Panc1 (cell line): ENCODE measurements at regions not wholly inside any gene's neighbourhood (a gene's known extent, or its start where the extent isn't known, plus 50 kb on each side); places are given as distances from the start of the nearest gene placed in this dataset.

Experiments used
- ATAC-seq: fragments of 200-7000 bp; cut with Tn5 transposase; 2 replicates; pipeline ENCODE4 v1.9.1; 2020; ENCODE audit warnings: mild to moderate bottlenecking, moderate library complexity
- BruUV-seq: library from RNA; stranded (reverse); fragments of 400-500 nt; replicated peaks from 2 replicates; lab custom pipeline; 2021; lab: Mats Ljungman, UMichigan
- CTCF ChIA-PET: fragments of 300-600 bp; sonication (Branson Sonifier 250); formaldehyde crosslinking; loops from one replicate; lab custom pipeline; 2022; ENCODE audit warnings: antibody characterized with exemption; lab: Charles Lee
- POLR2A ChIA-PET: fragments of 300-600 bp; sonication (Branson Sonifier 250); formaldehyde crosslinking; loops from one replicate; lab custom pipeline; 2022; ENCODE audit warnings: antibody characterized with exemption; lab: Charles Lee
- DNase-seq: peaks from one replicate; pipeline ENCODE4 v3.0.0-alpha.2; 2010; ENCODE audit warnings: low read depth, low spot score
- H3K27ac ChIP-seq: 2 replicates; pipeline ENCODE4 v1.5.1; 2011; ENCODE audit warnings: mild to moderate bottlenecking, low read length, inconsistent platforms
- H3K27me3 ChIP-seq: fragments of 200-500 bp; sonication (Bioruptor generic); 2 replicates; pipeline ENCODE4 v1.6.0; 2014; ENCODE audit warnings: low read length, inconsistent platforms; ENCODE audit not compliant: control insufficient read depth, insufficient read depth
- H3K36me3 ChIP-seq: fragments of 200-500 bp; sonication (Bioruptor generic); 2 replicates; pipeline ENCODE4 v1.5.1; 2014; ENCODE audit warnings: inconsistent platforms, mild to moderate bottlenecking, low read length, moderate library complexity; ENCODE audit not compliant: control insufficient read depth, insufficient read depth
- H3K4me1 ChIP-seq: 2 replicates; pipeline ENCODE4 v1.5.1; 2011; ENCODE audit warnings: inconsistent platforms, mild to moderate bottlenecking, low read length, moderate library complexity; ENCODE audit not compliant: control insufficient read depth, insufficient read depth
- H3K4me3 ChIP-seq, 2 experiments: 2 replicates each; pipeline ENCODE4 v1.5.1; 2011 to 2012; ENCODE audit warnings: low read depth in 2 of 2, low read length in 2 of 2, mild to moderate bottlenecking in 2 of 2, inconsistent platforms in 1 of 2, moderate library complexity in 1 of 2
- H3K9me3 ChIP-seq: fragments of 200-500 bp; sonication (Bioruptor generic); 2 replicates; pipeline ENCODE4 v1.5.1; 2014; ENCODE audit warnings: low read depth, mild to moderate bottlenecking, inconsistent platforms, low read length, moderate library complexity; ENCODE audit not compliant: control insufficient read depth, insufficient read depth
- CTCF ChIP-seq: fragments of 450-650 bp; IDR thresholded peaks from 2 replicates; pipeline ENCODE4 v1.5.1; 2017; ENCODE audit warnings: mild to moderate bottlenecking
- POLR2AphosphoS5 ChIP-seq: IDR thresholded peaks from 2 replicates; pipeline ENCODE4 v1.6.1; 2012; ENCODE audit warnings: mild to moderate bottlenecking, low read depth, low read length, moderate library complexity
- REST ChIP-seq, 2 experiments: IDR thresholded peaks; 2 replicates each; pipeline ENCODE4 v1.6.1; 2011 to 2012; ENCODE audit warnings: low read depth in 2 of 2, control low read depth in 1 of 2, low read length in 1 of 2, mild to moderate bottlenecking in 1 of 2, moderate library complexity in 1 of 2; ENCODE audit not compliant: insufficient read depth in 1 of 2
- SIN3A ChIP-seq: IDR thresholded peaks from 2 replicates; pipeline ENCODE4 v1.6.1; 2012; ENCODE audit warnings: low read depth, mild to moderate bottlenecking, low read length, moderate library complexity, borderline replicate concordance; ENCODE audit not compliant: insufficient read depth
- TCF7L2 ChIP-seq: IDR thresholded peaks from 2 replicates; pipeline ENCODE4 v1.6.1; 2011; ENCODE audit warnings: mild to moderate bottlenecking, low read depth, low read length, inconsistent platforms
- in situ Hi-C: cut with HindIII; loops from 2 replicates; pipeline ENCODE4 v1.10.0; 2016; ENCODE audit warnings: low sequenced_read_pairs, low pct_unique_long_range_greater_than_20kb
- intact Hi-C: fragments of 100-400 bp; cut with micrococcal nuclease; formaldehyde crosslinking; loops from one replicate; pipeline ENCODE4 v1.10.0; 2022; ENCODE audit not compliant: unreplicated experiment

GRCh38 chr1:194150242-194150641 lies 963.8 kb upstream of the B3GALT2 start:
- intact Hi-C loops (no loop called here), in situ Hi-C loops (no loop called here)
- no peaks in the 10 kb centered on the region for H3K9me3 ChIP-seq
- ChIA-PET CTCF (no interaction called here), POLR2A (no interaction called here)
- ATAC-seq (no peak), DNase-seq (no peak)
- no peaks in the 10 kb centered on the region for H3K27me3 ChIP-seq
- no peaks in the 10 kb centered on the region; the same call in 1 of the 2 replicates for H3K36me3 ChIP-seq
- no peak overlapping the region for H3K4me3 ChIP-seq
- BruUV-seq, result no TSS peak
- no peak overlapping the region for H3K27ac ChIP-seq
- H3K4me1 ChIP-seq, result no peaks in the 10 kb centered on the region
- TF ChIP-seq REST (IDR thresholded peaks at IDR 0.05; ENCODE audit: insufficient read depth in 1 of 2, low read depth in 2 of 2, low read length in 1 of 2), result no peak
- no peak for TF ChIP-seq POLR2AphosphoS5
- TF ChIP-seq CTCF, result no peak
- no peak for TF ChIP-seq TCF7L2
- no peak for TF ChIP-seq SIN3A

- in situ Hi-C loops, result no loop called here
- Histone ChIP-seq H3K36me3 (no peaks in the 10 kb centered on the region), H3K4me1 (no peaks in the 10 kb centered on the region), H3K9me3 (no peaks in the 10 kb centered on the region), H3K4me3 (no peak overlapping the region), H3K27ac (no peak overlapping the region), H3K27me3 (no peaks in the 10 kb centered on the region)
- CTCF ChIA-PET, result no interaction called here
- TF ChIP-seq TCF7L2 (no peak), SIN3A (no peak), POLR2AphosphoS5 (no peak), CTCF (no peak), REST (IDR thresholded peaks at IDR 0.05; ENCODE audit: insufficient read depth in 1 of 2, low read depth in 2 of 2, low read length in 1 of 2) (no peak)
- no peak for ATAC-seq
- intact Hi-C loops, result no loop called here
- no TSS peak for BruUV-seq
- DNase-seq, result no peak
- POLR2A ChIA-PET, result no interaction called here
These were observed 946.7 kb upstream of the B3GALT2 start for GRCh38 chr1:194133152-194133551.
